ENCODE measurements at regions not wholly inside any gene's neighbourhood (a gene's known extent, or its start where the extent isn't known, plus 50 kb on each side); places are given as distances from the start of the nearest gene placed in this dataset.

DNA sequence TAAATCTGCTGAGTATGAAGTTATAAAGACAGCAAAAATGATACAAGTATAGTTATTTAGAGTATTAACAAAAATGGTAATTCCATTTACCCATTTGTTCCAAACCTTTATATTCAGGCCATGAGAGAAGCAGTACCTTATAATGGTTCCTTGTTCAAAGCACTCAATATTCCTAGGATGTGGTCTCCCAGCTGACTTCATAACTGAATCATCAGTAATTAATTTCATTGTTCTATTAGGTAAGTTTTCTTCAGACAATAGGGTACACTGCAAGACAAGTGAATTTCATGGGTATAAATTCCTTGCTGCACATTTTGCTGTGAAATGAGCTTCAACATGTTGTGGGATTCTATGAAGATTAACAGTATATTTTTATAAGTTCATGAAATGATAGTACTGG is 550.8 kb upstream of the ZEB2 start:
- no peak for TF ChIP-seq EZH2 (IDR thresholded peaks at IDR 0.05; ENCODE audit: low read depth)
- TF ChIP-seq, protein P1, sequence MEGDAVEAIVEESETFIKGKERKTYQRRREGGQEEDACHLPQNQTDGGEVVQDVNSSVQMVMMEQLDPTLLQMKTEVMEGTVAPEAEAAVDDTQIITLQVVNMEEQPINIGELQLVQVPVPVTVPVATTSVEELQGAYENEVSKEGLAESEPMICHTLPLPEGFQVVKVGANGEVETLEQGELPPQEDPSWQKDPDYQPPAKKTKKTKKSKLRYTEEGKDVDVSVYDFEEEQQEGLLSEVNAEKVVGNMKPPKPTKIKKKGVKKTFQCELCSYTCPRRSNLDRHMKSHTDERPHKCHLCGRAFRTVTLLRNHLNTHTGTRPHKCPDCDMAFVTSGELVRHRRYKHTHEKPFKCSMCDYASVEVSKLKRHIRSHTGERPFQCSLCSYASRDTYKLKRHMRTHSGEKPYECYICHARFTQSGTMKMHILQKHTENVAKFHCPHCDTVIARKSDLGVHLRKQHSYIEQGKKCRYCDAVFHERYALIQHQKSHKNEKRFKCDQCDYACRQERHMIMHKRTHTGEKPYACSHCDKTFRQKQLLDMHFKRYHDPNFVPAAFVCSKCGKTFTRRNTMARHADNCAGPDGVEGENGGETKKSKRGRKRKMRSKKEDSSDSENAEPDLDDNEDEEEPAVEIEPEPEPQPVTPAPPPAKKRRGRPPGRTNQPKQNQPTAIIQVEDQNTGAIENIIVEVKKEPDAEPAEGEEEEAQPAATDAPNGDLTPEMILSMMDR (conservative IDR thresholded peaks at IDR 0.05), result no peak
- no peaks in the 10 kb centered on the region for H3K4me1 ChIP-seq (replicated peaks; ENCODE audit: insufficient read depth)
- no peaks in the 10 kb centered on the region for H4K20me1 ChIP-seq (ENCODE audit: insufficient read depth)
- no peak overlapping the region for H3K4me3 ChIP-seq
- intact Hi-C loops (cut with micrococcal nuclease; ENCODE audit: unreplicated experiment), result no loop called here
- CTCF ChIA-PET, result no interaction called here
- H3K9me2 ChIP-seq (ENCODE audit: insufficient read depth), result no peaks in the 10 kb centered on the region
- no peak overlapping the region for H2AFZ ChIP-seq
- H3K9me3 ChIP-seq (ENCODE audit: insufficient read depth, low read depth), result 0 out of 2 replicates have a peak, but pooled peaks cover 3% of the 10 kb centered on the region
- no peaks in the 10 kb centered on the region for H3K27me3 ChIP-seq (ENCODE audit: insufficient read depth, low read depth)
- H3K27ac ChIP-seq, result no peak overlapping the region
- H3K79me2 ChIP-seq (ENCODE audit: low read depth), result no peaks in the 10 kb centered on the region
- H3K36me3 ChIP-seq (ENCODE audit: low read depth), result no peaks in the 10 kb centered on the region
- H3K4me2 ChIP-seq, result no peak overlapping the region
- no peaks in the 10 kb centered on the region for H3F3A ChIP-seq (ENCODE audit: insufficient read depth, low read depth)
- POLR2A ChIA-PET (ENCODE audit: unreplicated experiment), result no interaction called here
- no TSS peak for BruUV-seq (replicated peaks)
- no peak for DNase-seq

GRCh38 chr2:145068509-145068908 is 548.6 kb upstream of the ZEB2 start:
- Histone ChIP-seq H4K20me1 (ENCODE audit: insufficient read depth) (no peaks in the 10 kb centered on the region), H3K36me3 (ENCODE audit: low read depth) (no peaks in the 10 kb centered on the region), H2AFZ (no peak overlapping the region), H3F3A (ENCODE audit: insufficient read depth, low read depth) (no peaks in the 10 kb centered on the region), H3K4me2 (no peak overlapping the region), H3K27me3 (ENCODE audit: insufficient read depth, low read depth) (no peaks in the 10 kb centered on the region), H3K9me2 (ENCODE audit: insufficient read depth) (no peaks in the 10 kb centered on the region), H3K4me1 (replicated peaks; ENCODE audit: insufficient read depth) (no peaks in the 10 kb centered on the region), H3K27ac (no peak overlapping the region), H3K79me2 (ENCODE audit: low read depth) (no peaks in the 10 kb centered on the region), H3K4me3 (no peak overlapping the region), H3K9me3 (ENCODE audit: insufficient read depth, low read depth) (0 out of 2 replicates have a peak, but pooled peaks cover 3% of the 10 kb centered on the region)
- intact Hi-C loops (cut with micrococcal nuclease; ENCODE audit: unreplicated experiment), result no loop called here
- DNase-seq, result no peak
- BruUV-seq (replicated peaks), result no TSS peak
- TF ChIP-seq, protein P1 (conservative IDR thresholded peaks at IDR 0.05), result no peak
- TF ChIP-seq EZH2 (IDR thresholded peaks at IDR 0.05; ENCODE audit: low read depth), result no peak
- ChIA-PET POLR2A (ENCODE audit: unreplicated experiment) (no interaction called here), CTCF (no interaction called here)

- Histone ChIP-seq H3K36me3 (ENCODE audit: low read depth) (no peaks in the 10 kb centered on the region), H4K20me1 (ENCODE audit: insufficient read depth) (no peaks in the 10 kb centered on the region), H3K27ac (no peak overlapping the region), H3K4me1 (replicated peaks; ENCODE audit: insufficient read depth) (no peaks in the 10 kb centered on the region), H3K4me3 (no peak overlapping the region), H3K27me3 (ENCODE audit: insufficient read depth, low read depth) (no peaks in the 10 kb centered on the region), H3K4me2 (no peak overlapping the region), H3K9me2 (ENCODE audit: insufficient read depth) (no peaks in the 10 kb centered on the region), H3F3A (ENCODE audit: insufficient read depth, low read depth) (no peaks in the 10 kb centered on the region), H2AFZ (no peak overlapping the region), H3K9me3 (ENCODE audit: insufficient read depth, low read depth) (0 out of 2 replicates have a peak, but pooled peaks cover 3% of the 10 kb centered on the region), H3K79me2 (ENCODE audit: low read depth) (no peaks in the 10 kb centered on the region)
- CTCF ChIA-PET, result no interaction called here
- no peak for DNase-seq
- no TSS peak for BruUV-seq (replicated peaks)
- intact Hi-C loops (cut with micrococcal nuclease; ENCODE audit: unreplicated experiment), result no loop called here
- POLR2A ChIA-PET (ENCODE audit: unreplicated experiment), result no interaction called here
- TF ChIP-seq, protein P1 (conservative IDR thresholded peaks at IDR 0.05), result no peak
- no peak for TF ChIP-seq EZH2 (IDR thresholded peaks at IDR 0.05; ENCODE audit: low read depth)
Observed at GRCh38 chr2:145067549-145068030, 547.7 kb upstream of the ZEB2 start.
